ENCODE measurements at regions not wholly inside any gene's neighbourhood (a gene's known extent, or its start where the extent isn't known, plus 50 kb on each side); places are given as distances from the start of the nearest gene placed in this dataset.

GRCh38 chr1:239274242-239274830 lies 112.0 kb upstream of the CHRM3 start:
- no peak for DNase-seq (ENCODE audit: low read depth)
- in situ Hi-C loops (cut with HindIII; ENCODE audit: low sequenced_read_pairs), result no loop called here
- no peak overlapping the region for H3K4me3 ChIP-seq (ENCODE audit: low read depth, low read length)
- TF ChIP-seq, protein P1, sequence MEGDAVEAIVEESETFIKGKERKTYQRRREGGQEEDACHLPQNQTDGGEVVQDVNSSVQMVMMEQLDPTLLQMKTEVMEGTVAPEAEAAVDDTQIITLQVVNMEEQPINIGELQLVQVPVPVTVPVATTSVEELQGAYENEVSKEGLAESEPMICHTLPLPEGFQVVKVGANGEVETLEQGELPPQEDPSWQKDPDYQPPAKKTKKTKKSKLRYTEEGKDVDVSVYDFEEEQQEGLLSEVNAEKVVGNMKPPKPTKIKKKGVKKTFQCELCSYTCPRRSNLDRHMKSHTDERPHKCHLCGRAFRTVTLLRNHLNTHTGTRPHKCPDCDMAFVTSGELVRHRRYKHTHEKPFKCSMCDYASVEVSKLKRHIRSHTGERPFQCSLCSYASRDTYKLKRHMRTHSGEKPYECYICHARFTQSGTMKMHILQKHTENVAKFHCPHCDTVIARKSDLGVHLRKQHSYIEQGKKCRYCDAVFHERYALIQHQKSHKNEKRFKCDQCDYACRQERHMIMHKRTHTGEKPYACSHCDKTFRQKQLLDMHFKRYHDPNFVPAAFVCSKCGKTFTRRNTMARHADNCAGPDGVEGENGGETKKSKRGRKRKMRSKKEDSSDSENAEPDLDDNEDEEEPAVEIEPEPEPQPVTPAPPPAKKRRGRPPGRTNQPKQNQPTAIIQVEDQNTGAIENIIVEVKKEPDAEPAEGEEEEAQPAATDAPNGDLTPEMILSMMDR (IDR thresholded peaks at IDR 0.05; ENCODE audit: low read depth, low read length, missing control alignments), result no peak

- TF ChIP-seq, protein P1 (IDR thresholded peaks at IDR 0.05; ENCODE audit: low read depth, low read length, missing control alignments), result no peak
- in situ Hi-C loops (cut with HindIII; ENCODE audit: low sequenced_read_pairs), result no loop called here
- no peak for DNase-seq (ENCODE audit: low read depth)
- no peak overlapping the region for H3K4me3 ChIP-seq (ENCODE audit: low read depth, low read length)
Measured at GRCh38 chr1:239270509-239270908, 115.9 kb upstream of the CHRM3 start.

GRCh38 chr1:239269706-239270105 lies 116.7 kb upstream of the CHRM3 start:
- TF ChIP-seq, protein P1 (IDR thresholded peaks at IDR 0.05; ENCODE audit: low read depth, low read length, missing control alignments), result no peak
- H3K4me3 ChIP-seq (ENCODE audit: low read depth, low read length), result no peak overlapping the region
- in situ Hi-C loops (cut with HindIII; ENCODE audit: low sequenced_read_pairs), result no loop called here
- DNase-seq (ENCODE audit: low read depth), result no peak

- TF ChIP-seq, protein P1 (IDR thresholded peaks at IDR 0.05; ENCODE audit: low read depth, low read length, missing control alignments), result no peak
- H3K4me3 ChIP-seq (ENCODE audit: low read depth, low read length), result no peak overlapping the region
- no peak for DNase-seq (ENCODE audit: low read depth)
- in situ Hi-C loops (cut with HindIII; ENCODE audit: low sequenced_read_pairs), result no loop called here
Measured at GRCh38 chr1:239268941-239269340, 117.4 kb upstream of the CHRM3 start.

DNA sequence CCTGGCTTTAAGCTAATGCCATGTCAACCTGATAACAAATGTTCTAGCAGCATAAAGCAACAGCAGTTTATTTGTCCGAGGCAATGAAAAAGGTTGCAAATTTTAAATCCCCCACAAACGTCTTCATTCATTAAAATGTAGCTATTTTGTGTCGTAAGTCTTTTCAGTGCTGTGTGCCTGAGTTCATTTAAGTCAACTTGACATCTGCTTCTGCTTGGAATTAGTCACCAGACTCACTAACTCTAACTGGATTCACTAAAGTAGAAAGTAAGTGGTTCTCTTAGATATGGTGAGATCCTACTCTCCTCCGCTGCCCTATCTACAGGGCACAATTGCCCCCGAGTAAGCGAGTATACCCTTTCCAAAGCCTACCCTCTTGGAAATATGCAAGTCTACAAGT lies 118.4 kb upstream of the CHRM3 start:
- TF ChIP-seq, protein P1 (IDR thresholded peaks at IDR 0.05; ENCODE audit: low read depth, low read length, missing control alignments), result no peak
- H3K4me3 ChIP-seq (ENCODE audit: low read depth, low read length), result no peak overlapping the region
- DNase-seq (ENCODE audit: low read depth), result no peak
- in situ Hi-C loops (cut with HindIII; ENCODE audit: low sequenced_read_pairs), result no loop called here

DNA sequence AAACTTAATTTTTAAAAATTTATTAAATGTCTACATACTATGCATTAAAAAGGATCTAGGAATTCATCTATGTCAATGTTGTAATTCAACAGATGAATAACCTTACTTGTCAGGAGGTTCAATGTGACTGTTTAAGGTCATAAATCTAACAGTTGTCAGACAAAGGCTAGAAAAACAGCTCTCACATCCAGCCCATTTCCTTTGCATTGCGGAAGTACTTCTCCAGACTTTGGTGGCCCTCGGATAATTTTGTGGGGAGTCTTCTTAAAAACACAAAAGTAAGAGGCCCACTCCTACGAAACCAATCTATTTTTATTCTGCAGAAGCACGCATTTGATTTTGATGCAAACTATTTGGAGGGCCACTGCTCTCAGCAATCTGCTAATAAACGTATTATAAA lies 122.6 kb upstream of the CHRM3 start:
- TF ChIP-seq, protein P1 (IDR thresholded peaks at IDR 0.05; ENCODE audit: low read depth, low read length, missing control alignments), result no peak
- in situ Hi-C loops (cut with HindIII; ENCODE audit: low sequenced_read_pairs), result no loop called here

More for the DNA sequence above, 122.6 kb upstream of the CHRM3 start:
- no peak overlapping the region for H3K4me3 ChIP-seq (ENCODE audit: low read depth, low read length)
- DNase-seq (ENCODE audit: low read depth), result no peak
